Neuronal stem cell (in vitro differentiated cells): ENCODE measurements at regions not wholly inside any gene's neighbourhood (a gene's known extent, or its start where the extent isn't known, plus 50 kb on each side); places are given as distances from the start of the nearest gene placed in this dataset.

Experiments
- DNase-seq: peaks from one replicate; pipeline ENCODE4 v3.0.0-alpha.2; 2013; ENCODE audit warnings: low spot score
- H2AFZ ChIP-seq: one replicate; pipeline ENCODE4 v1.6.1; 2013; ENCODE audit warnings: mild to moderate bottlenecking, low read length, inconsistent platforms
- H2AK5ac ChIP-seq: 2 replicates; pipeline ENCODE4 v1.6.1; 2013; ENCODE audit warnings: low read depth, mild to moderate bottlenecking, inconsistent platforms, low read length, moderate library complexity, mixed read lengths
- H2BK120ac ChIP-seq: 2 replicates; pipeline ENCODE4 v1.6.1; 2013; ENCODE audit warnings: low read depth, mild to moderate bottlenecking, inconsistent platforms, low read length, moderate library complexity, mixed read lengths
- H2BK12ac ChIP-seq: one replicate; pipeline ENCODE4 v1.6.1; 2013; ENCODE audit warnings: low read length, inconsistent platforms
- H2BK15ac ChIP-seq: 2 replicates; pipeline ENCODE4 v1.6.1; 2013; ENCODE audit warnings: mild to moderate bottlenecking, low read length, inconsistent platforms, mixed read lengths
- H2BK5ac ChIP-seq: one replicate; pipeline ENCODE4 v1.6.1; 2013; ENCODE audit warnings: inconsistent platforms, mild to moderate bottlenecking, low read length, moderate library complexity
- H3K14ac ChIP-seq: one replicate; pipeline ENCODE4 v1.6.1; 2013; ENCODE audit warnings: low read length, inconsistent platforms
- H3K18ac ChIP-seq: 2 replicates; pipeline ENCODE4 v1.6.1; 2013; ENCODE audit warnings: low read length, inconsistent platforms
- H3K23ac ChIP-seq: 2 replicates; pipeline ENCODE4 v1.6.1; 2013; ENCODE audit warnings: low read depth, mild to moderate bottlenecking, mixed read lengths, low read length, inconsistent platforms; ENCODE audit not compliant: poor library complexity
- H3K27ac ChIP-seq: replicated peaks from 3 replicates; pipeline ENCODE4 v1.5.1; 2013; ENCODE audit warnings: low read length, inconsistent platforms
- H3K27me3 ChIP-seq, 3 experiments: 2 replicates each; pipeline ENCODE4 v1.6.1; 2013; ENCODE audit warnings: low read length in 3 of 3, mild to moderate bottlenecking in 2 of 3, inconsistent platforms in 1 of 3, low read depth in 1 of 3, mixed read lengths in 1 of 3, moderate library complexity in 1 of 3; ENCODE audit not compliant: control insufficient read depth in 3 of 3, insufficient read depth in 3 of 3
- H3K36me3 ChIP-seq, 2 donors: replicated peaks in 1 of 2; 2 replicates each; pipeline ENCODE4 v1.6.1; 2013; ENCODE audit warnings: low read length in 2 of 2; ENCODE audit not compliant: control insufficient read depth in 2 of 2, insufficient read depth in 2 of 2
- H3K4ac ChIP-seq: 2 replicates; pipeline ENCODE4 v1.6.1; 2013; ENCODE audit warnings: inconsistent platforms, mild to moderate bottlenecking, low read length, moderate library complexity
- H3K4me1 ChIP-seq, 2 donors: 1 replicate in 1 of 2; 2 replicates in 1 of 2; pipeline ENCODE4 v1.6.1; 2013; ENCODE audit warnings: low read length in 2 of 2, low read depth in 1 of 2; ENCODE audit not compliant: control insufficient read depth in 2 of 2, insufficient read depth in 1 of 2
- H3K4me2 ChIP-seq: one replicate; pipeline ENCODE4 v1.6.1; 2013; ENCODE audit warnings: mild to moderate bottlenecking, low read length, inconsistent platforms; ENCODE audit not compliant: insufficient read depth, poor library complexity, severe bottlenecking
- H3K4me3 ChIP-seq, 2 donors: 2 replicates each; pipeline ENCODE4 v1.5.1; 2013; ENCODE audit warnings: low read length in 2 of 2, mild to moderate bottlenecking in 2 of 2, inconsistent platforms in 1 of 2, moderate library complexity in 1 of 2
- H3K79me1 ChIP-seq: one replicate; pipeline ENCODE4 v1.6.1; 2013; ENCODE audit warnings: low read depth, mild to moderate bottlenecking, inconsistent platforms, low read length, moderate library complexity
- H3K9ac ChIP-seq: one replicate; pipeline ENCODE4 v1.6.1; 2013; ENCODE audit warnings: mild to moderate bottlenecking, low read depth, low read length, inconsistent platforms; ENCODE audit not compliant: poor library complexity
- H3K9me3 ChIP-seq, 2 donors: replicated peaks in 1 of 2; 2 replicates each; pipeline versions ENCODE3 to v1.6.1; 2013; ENCODE audit warnings: low read length in 2 of 2, mild to moderate bottlenecking in 2 of 2, inconsistent platforms in 1 of 2, low read depth in 1 of 2, mixed read lengths in 1 of 2, moderate library complexity in 1 of 2; ENCODE audit not compliant: control insufficient read depth in 2 of 2, insufficient read depth in 1 of 2
- H4K8ac ChIP-seq: one replicate; pipeline ENCODE4 v1.6.1; 2013; ENCODE audit warnings: low read depth, mild to moderate bottlenecking, inconsistent platforms, low read length, moderate library complexity
- H4K91ac ChIP-seq: one replicate; pipeline ENCODE4 v1.6.1; 2013; ENCODE audit warnings: low read length, low read depth, mild to moderate bottlenecking, inconsistent platforms; ENCODE audit not compliant: poor library complexity
- WGBS, 2 donors: extraction: QIAGEN DNeasy Blood & Tissue Kit; methylation state at CpG; one replicate each; pipeline ENCODE4 v1.1.7; 2013; ENCODE audit warnings: missing lambda C conversion rate in 2 of 2, mixed read lengths in 1 of 2; ENCODE audit not compliant: insufficient read length in 2 of 2, insufficient replicate concordance in 1 of 2; ENCODE audit errors: extremely low coverage in 2 of 2; 5-methylcytosine and 5-hydroxymethylcytosine counted together

DNA sequence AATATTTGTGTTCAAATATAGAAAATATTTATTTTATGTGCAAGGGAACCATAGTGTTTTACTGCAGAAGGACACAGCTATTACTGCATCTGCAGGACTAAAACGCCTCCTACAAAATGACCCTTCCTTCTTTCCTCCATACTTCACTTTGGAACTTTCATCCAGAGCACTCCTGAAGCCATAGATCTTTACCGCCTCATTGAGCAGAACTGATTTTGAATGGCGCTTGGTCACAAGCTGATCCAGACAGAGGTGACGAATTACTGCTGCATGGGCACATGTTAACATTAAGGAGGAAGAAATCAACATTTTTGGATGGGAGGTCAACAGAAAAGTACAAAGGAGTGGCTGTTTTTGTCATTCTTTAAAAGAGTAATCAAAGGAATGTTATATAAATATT is 931.6 kb downstream of the NCAM2 start:
- DNase-seq = peak; percentile 4
- WGBS, 2 donors = no CpG with 5 or more reads among the region's 4 CpGs
- Histone ChIP-seq H3K23ac (no peak overlapping the region), H3K79me1 (no peaks in the 10 kb centered on the region), H3K18ac (no peak overlapping the region), H3K14ac (no peak overlapping the region), H2BK15ac (no peak overlapping the region), H3K4me1 (no peaks in the 10 kb centered on the region), H3K4me2 (no peak overlapping the region), H3K9ac (no peak overlapping the region), H2AFZ (no peak overlapping the region), H2AK5ac (no peak overlapping the region), H3K4me3 (no peak overlapping the region), H3K4ac (no peak overlapping the region), H4K8ac (no peak overlapping the region), H2BK5ac (no peak overlapping the region), H3K36me3 (no peaks in the 10 kb centered on the region), H2BK12ac (no peak overlapping the region), H3K9me3 (no peaks in the 10 kb centered on the region), H3K27ac (no peak overlapping the region), H4K91ac (no peak overlapping the region), H2BK120ac (no peak overlapping the region), H3K27me3 (no peaks in the 10 kb centered on the region)

DNA sequence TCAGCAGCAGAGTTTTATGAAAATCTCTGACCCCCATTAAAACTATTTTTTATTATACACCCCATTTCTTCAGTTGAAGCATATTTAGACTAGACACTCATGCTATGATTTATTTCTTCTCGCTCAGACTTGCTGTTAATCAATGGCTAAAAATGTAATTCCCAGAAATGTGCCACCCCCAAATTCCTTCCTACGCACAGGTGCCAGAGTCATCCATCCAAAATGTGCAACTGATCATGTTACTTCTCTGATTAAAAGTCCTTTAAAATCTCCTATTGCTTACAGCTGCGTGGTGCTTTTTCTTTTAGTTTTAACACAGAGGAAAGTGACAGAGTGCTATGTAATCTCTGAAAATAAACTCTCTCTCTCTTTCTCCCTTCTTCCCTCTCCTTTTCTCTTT is 954.4 kb downstream of the NCAM2 start:
- Histone ChIP-seq H3K23ac (no peak overlapping the region), H2BK120ac (no peak overlapping the region), H3K4me3 (no peak overlapping the region), H2BK15ac (no peak overlapping the region), H4K8ac (no peak overlapping the region), H2AFZ (no peak overlapping the region), H3K79me1 (no peaks in the 10 kb centered on the region), H3K27ac (no peak overlapping the region), H3K14ac (no peak overlapping the region), H3K4me1 (no peaks in the 10 kb centered on the region), H3K4me2 (no peak overlapping the region), H3K4ac (no peak overlapping the region), H2BK12ac (no peak overlapping the region), H3K36me3 (no peaks in the 10 kb centered on the region), H3K18ac (no peak overlapping the region), H4K91ac (no peak overlapping the region), H2AK5ac (no peak overlapping the region), H3K9me3 (no peaks in the 10 kb centered on the region), H2BK5ac (no peak overlapping the region), H3K27me3 (no peaks in the 10 kb centered on the region), H3K9ac (no peak overlapping the region)
- no peak for DNase-seq
- no CpG with 5 or more reads among the region's 3 CpGs for WGBS, 2 donors

DNA sequence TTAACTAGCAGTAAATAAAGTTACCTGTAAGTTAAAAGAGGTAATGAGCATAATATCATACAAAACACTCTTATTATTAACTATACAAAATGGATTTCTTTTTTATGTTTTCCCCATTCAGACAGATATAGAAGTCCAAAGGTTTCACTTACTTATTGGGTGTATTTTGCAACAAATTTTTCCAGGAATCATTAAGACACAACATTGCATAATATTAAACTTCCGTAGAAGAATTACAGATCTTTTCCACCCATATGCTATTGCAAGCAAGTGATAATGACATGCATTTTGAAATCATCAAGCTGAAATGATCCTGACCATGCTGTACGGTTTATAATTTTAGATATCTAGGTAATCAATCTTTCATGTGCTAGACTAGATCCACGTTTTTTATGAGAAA is 957.0 kb downstream of the NCAM2 start:
- Histone ChIP-seq H3K9ac (no peak overlapping the region), H2BK120ac (no peak overlapping the region), H3K14ac (no peak overlapping the region), H3K4ac (no peak overlapping the region), H3K4me2 (no peak overlapping the region), H2BK15ac (no peak overlapping the region), H4K8ac (no peak overlapping the region), H3K23ac (no peak overlapping the region), H3K27ac (no peak overlapping the region), H2BK5ac (no peak overlapping the region), H3K18ac (no peak overlapping the region), H3K79me1 (no peaks in the 10 kb centered on the region), H4K91ac (no peak overlapping the region), H3K36me3 (no peaks in the 10 kb centered on the region), H2AFZ (no peak overlapping the region), H3K4me1 (no peaks in the 10 kb centered on the region), H2BK12ac (no peak overlapping the region), H3K27me3 (no peaks in the 10 kb centered on the region), H3K9me3 (no peaks in the 10 kb centered on the region), H2AK5ac (no peak overlapping the region), H3K4me3 (no peak overlapping the region)
- WGBS, 2 donors = no CpG with 5 or more reads among the region's 3 CpGs
- DNase-seq = no peak

DNA sequence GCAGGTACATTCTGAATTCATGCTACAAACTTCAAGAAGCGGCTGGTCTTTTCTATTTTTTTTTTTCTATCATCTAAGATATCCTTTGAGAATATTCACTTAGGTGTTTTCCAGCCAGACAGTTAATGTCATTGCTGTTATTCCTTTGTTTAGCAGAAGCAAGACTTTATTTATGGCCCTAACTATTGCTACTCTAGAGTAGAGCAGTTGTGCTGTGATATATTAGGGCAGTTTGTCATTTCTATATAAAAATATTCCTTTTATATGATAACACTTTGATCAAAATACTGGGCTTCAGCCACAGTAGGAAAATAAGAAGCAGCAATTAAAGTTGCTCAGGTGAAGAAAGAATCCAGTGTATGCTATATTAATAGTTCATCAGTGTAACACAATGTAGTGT is 959.3 kb downstream of the NCAM2 start:
- Histone ChIP-seq H3K14ac (no peak overlapping the region), H3K36me3 (no peaks in the 10 kb centered on the region), H3K27me3 (no peaks in the 10 kb centered on the region), H3K18ac (no peak overlapping the region), H2AK5ac (no peak overlapping the region), H2BK15ac (no peak overlapping the region), H3K27ac (no peak overlapping the region), H2BK12ac (no peak overlapping the region), H4K8ac (no peak overlapping the region), H3K4me1 (no peaks in the 10 kb centered on the region), H2BK5ac (no peak overlapping the region), H2AFZ (no peak overlapping the region), H3K79me1 (no peaks in the 10 kb centered on the region), H2BK120ac (no peak overlapping the region), H3K23ac (no peak overlapping the region), H3K4me3 (no peak overlapping the region), H4K91ac (no peak overlapping the region), H3K9me3 (no peaks in the 10 kb centered on the region), H3K4ac (no peak overlapping the region), H3K4me2 (no peak overlapping the region), H3K9ac (no peak overlapping the region)
- no peak for DNase-seq
- WGBS, 2 donors = no CpG with 5 or more reads among the region's 1 CpG
